SU-DHL-6 (cell line): ENCODE measurements at regions not wholly inside any gene's neighbourhood (a gene's known extent, or its start where the extent isn't known, plus 50 kb on each side); places are given as distances from the start of the nearest gene placed in this dataset.

Experiments used
- H2AFZ ChIP-seq: fragments of 200-600 bp; sonication (generic); 2 replicates; pipeline ENCODE4 v1.6.1; 2014; ENCODE audit warnings: low read depth, mild to moderate bottlenecking, moderate library complexity, mixed read lengths, antibody characterized with exemption, low read length; ENCODE audit not compliant: severe bottlenecking
- H3F3A ChIP-seq: fragments of 200-600 bp; shearing (Covaris generic); 2 replicates; pipeline ENCODE4 v1.6.0; 2016; ENCODE audit warnings: antibody characterized with exemption, mild to moderate bottlenecking; ENCODE audit not compliant: insufficient read depth
- H3K27ac ChIP-seq: fragments of 200-600 bp; sonication (generic); 2 replicates; pipeline ENCODE4 v1.5.1; 2016; ENCODE audit warnings: low read depth, mild to moderate bottlenecking, low read length, moderate library complexity, mixed read lengths
- H3K27me3 ChIP-seq: fragments of 200-600 bp; sonication (generic), shearing (Covaris generic); 2 replicates; pipeline ENCODE4 v1.6.0; 2014; ENCODE audit warnings: mild to moderate bottlenecking, low read length
- H3K36me3 ChIP-seq: fragments of 200-600 bp; sonication (generic); 2 replicates; pipeline ENCODE4 v1.6.1; 2014; ENCODE audit warnings: mild to moderate bottlenecking, low read length, mixed read lengths
- H3K4me2 ChIP-seq: fragments of 300-600, 200-600 bp; shearing (Covaris generic), sonication (generic); 2 replicates; pipeline ENCODE4 v1.6.0; 2014; ENCODE audit warnings: low read length, low read depth, mild to moderate bottlenecking; ENCODE audit not compliant: poor library complexity, severe bottlenecking
- H3K4me3 ChIP-seq: fragments of 200-600 bp; sonication (generic); 2 replicates; pipeline ENCODE4 v1.5.1; 2014; ENCODE audit warnings: antibody characterized with exemption, low read length, mild to moderate bottlenecking, mixed read lengths; ENCODE audit not compliant: insufficient read depth, poor library complexity, severe bottlenecking
- H3K79me2 ChIP-seq: fragments of 200-600 bp; sonication (generic); 2 replicates; pipeline ENCODE4 v1.6.1; 2014; ENCODE audit warnings: mild to moderate bottlenecking, low read length, moderate library complexity; ENCODE audit not compliant: insufficient read depth
- H3K9ac ChIP-seq: fragments of 200-600 bp; sonication (generic); 2 replicates; pipeline ENCODE4 v1.7.0; 2014; ENCODE audit warnings: mild to moderate bottlenecking, low read length
- H3K9me2 ChIP-seq: fragments of 200-600 bp; sonication (generic); replicated peaks from 2 replicates; pipeline ENCODE4 v1.6.1; 2014; ENCODE audit warnings: low read length; ENCODE audit not compliant: insufficient read depth
- H3K9me3 ChIP-seq: fragments of 200-600 bp; sonication (generic); 2 replicates; pipeline ENCODE4 v1.6.1; 2014; ENCODE audit warnings: low read length, mixed read lengths; ENCODE audit not compliant: insufficient read depth
- H4K20me1 ChIP-seq: fragments of 200-600 bp; sonication (generic); 2 replicates; pipeline ENCODE4 v1.6.1; 2014; ENCODE audit warnings: low read depth, mild to moderate bottlenecking, antibody characterized with exemption, low read length, moderate library complexity, mixed read lengths
- CTCF ChIP-seq: fragments of 200-600 bp; sonication (generic); IDR thresholded peaks from one replicate; pipeline ENCODE4 v1.5.1; 2017; ENCODE audit warnings: antibody characterized with exemption, mild to moderate bottlenecking, low read length, moderate library complexity; ENCODE audit not compliant: insufficient read depth, poor library complexity, severe bottlenecking
- EZH2phosphoT487 ChIP-seq: fragments of 200-600 bp; sonication (generic), shearing (Covaris generic); conservative IDR thresholded peaks from 2 replicates; pipeline ENCODE4 v1.6.1; 2018; ENCODE audit warnings: mild to moderate bottlenecking, antibody characterized with exemption, low read length, moderate library complexity, mixed read lengths

- no peaks in the 10 kb centered on the region for H3F3A ChIP-seq
- no peaks in the 10 kb centered on the region for H4K20me1 ChIP-seq
- no peaks in the 10 kb centered on the region for H3K36me3 ChIP-seq
- no peak overlapping the region for H3K27ac ChIP-seq
- TF ChIP-seq CTCF (no peak), EZH2phosphoT487 (no peak)
- H3K9ac ChIP-seq: no peak overlapping the region
- H3K79me2 ChIP-seq: no peaks in the 10 kb centered on the region
- no peak overlapping the region for H3K4me2 ChIP-seq
- H3K27me3 ChIP-seq: no peaks in the 10 kb centered on the region
- no peak overlapping the region for H3K4me3 ChIP-seq
- peaks cover 44% of the 10 kb centered on the region; the same call in 1 of the 2 replicates for H3K9me3 ChIP-seq
- H2AFZ ChIP-seq: no peak overlapping the region
- H3K9me2 ChIP-seq: no peaks in the 10 kb centered on the region
Observed at GRCh38 chr17:26782153-26782552, 511.8 kb upstream of the WSB1 start.

GRCh38 chr17:26792486-26792885 is 501.4 kb upstream of the WSB1 start:
- TF ChIP-seq CTCF: no peak
- TF ChIP-seq EZH2phosphoT487: no peak
- no peaks in the 10 kb centered on the region for H3K9me2 ChIP-seq
- H3K9ac ChIP-seq: no peak overlapping the region
- no peak overlapping the region for H3K27ac ChIP-seq
- H3K9me3 ChIP-seq: peaks cover 76% of the 10 kb centered on the region; the same call in 1 of the 2 replicates
- no peaks in the 10 kb centered on the region for H3K36me3 ChIP-seq
- H3F3A ChIP-seq: no peaks in the 10 kb centered on the region
- H3K27me3 ChIP-seq: no peaks in the 10 kb centered on the region
- H2AFZ ChIP-seq: no peak overlapping the region
- H3K79me2 ChIP-seq: no peaks in the 10 kb centered on the region
- no peak overlapping the region for H3K4me2 ChIP-seq
- no peak overlapping the region for H3K4me3 ChIP-seq
- no peaks in the 10 kb centered on the region for H4K20me1 ChIP-seq

- no peak overlapping the region for H2AFZ ChIP-seq
- H3K4me3 ChIP-seq: no peak overlapping the region
- H3K9ac ChIP-seq: no peak overlapping the region
- H3K9me3 ChIP-seq: peaks cover 79% of the 10 kb centered on the region; the same call in 1 of the 2 replicates
- H3K4me2 ChIP-seq: no peak overlapping the region
- H3K79me2 ChIP-seq: no peaks in the 10 kb centered on the region
- H4K20me1 ChIP-seq: no peaks in the 10 kb centered on the region
- no peaks in the 10 kb centered on the region for H3F3A ChIP-seq
- H3K27ac ChIP-seq: no peak overlapping the region
- H3K36me3 ChIP-seq: no peaks in the 10 kb centered on the region
- no peak for TF ChIP-seq EZH2phosphoT487
- TF ChIP-seq CTCF: no peak
- no peaks in the 10 kb centered on the region for H3K27me3 ChIP-seq
- no peaks in the 10 kb centered on the region for H3K9me2 ChIP-seq
Observed at GRCh38 chr17:26807024-26807423, 486.9 kb upstream of the WSB1 start.

GRCh38 chr17:26809033-26809432 is 484.9 kb upstream of the WSB1 start:
- TF ChIP-seq CTCF (no peak), EZH2phosphoT487 (no peak)
- H3K36me3 ChIP-seq: no peaks in the 10 kb centered on the region
- H3K9ac ChIP-seq: no peak overlapping the region
- H2AFZ ChIP-seq: no peak overlapping the region
- H3K79me2 ChIP-seq: no peaks in the 10 kb centered on the region
- H3K27me3 ChIP-seq: no peaks in the 10 kb centered on the region
- no peaks in the 10 kb centered on the region for H4K20me1 ChIP-seq
- H3K27ac ChIP-seq: no peak overlapping the region
- no peak overlapping the region for H3K4me3 ChIP-seq
- H3F3A ChIP-seq: no peaks in the 10 kb centered on the region
- no peak overlapping the region for H3K4me2 ChIP-seq
- H3K9me3 ChIP-seq: peaks cover 74% of the 10 kb centered on the region; the same call in 1 of the 2 replicates
- no peaks in the 10 kb centered on the region for H3K9me2 ChIP-seq
